ENCODE measurements at regions not wholly inside any gene's neighbourhood (a gene's known extent, or its start where the extent isn't known, plus 50 kb on each side); places are given as distances from the start of the nearest gene placed in this dataset.

GRCh38 chr6:119445666-119446065 lies 96.1 kb upstream of the MAN1A1 start:
- TF ChIP-seq TCF12 (IDR thresholded peaks at IDR 0.05) (no peak), TCF12 (CRISPR knock-in tag; IDR thresholded peaks at IDR 0.05) (no peak), ETV6 (CRISPR knock-in tag; conservative IDR thresholded peaks at IDR 0.05) (no peak), HCFC1 (IDR thresholded peaks at IDR 0.05; ENCODE audit: low read depth, low read length) (no peak), FOXK2 (IDR thresholded peaks at IDR 0.05) (no peak), MXI1 (IDR thresholded peaks at IDR 0.05; ENCODE audit: borderline replicate concordance, low read depth, low read length) (no peak), ZNF292 (CRISPR knock-in tag; IDR thresholded peaks at IDR 0.05; ENCODE audit: borderline replicate concordance, low read depth) (no peak), ZNF644 (CRISPR knock-in tag; IDR thresholded peaks at IDR 0.05; ENCODE audit: low read depth) (no peak), EZH2 (conservative IDR thresholded peaks at IDR 0.05; ENCODE audit: low read depth, low read length) (no peak)
- TF ChIP-seq, protein P1, sequence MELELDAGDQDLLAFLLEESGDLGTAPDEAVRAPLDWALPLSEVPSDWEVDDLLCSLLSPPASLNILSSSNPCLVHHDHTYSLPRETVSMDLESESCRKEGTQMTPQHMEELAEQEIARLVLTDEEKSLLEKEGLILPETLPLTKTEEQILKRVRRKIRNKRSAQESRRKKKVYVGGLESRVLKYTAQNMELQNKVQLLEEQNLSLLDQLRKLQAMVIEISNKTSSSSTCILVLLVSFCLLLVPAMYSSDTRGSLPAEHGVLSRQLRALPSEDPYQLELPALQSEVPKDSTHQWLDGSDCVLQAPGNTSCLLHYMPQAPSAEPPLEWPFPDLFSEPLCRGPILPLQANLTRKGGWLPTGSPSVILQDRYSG (CRISPR knock-in tag; IDR thresholded peaks at IDR 0.05) = no peak
